ENCODE measurements at regions not wholly inside any gene's neighbourhood (a gene's known extent, or its start where the extent isn't known, plus 50 kb on each side); places are given as distances from the start of the nearest gene placed in this dataset.
"Not testable (repeated sequence)": the region's sequence is repeated elsewhere in the genome, so short reads cannot be mapped to it uniquely, and the experiment has no call there.

GRCh38 chr15:36052641-36053040 lies 506.7 kb upstream of the DPH6 start:
- not testable (repeated sequence) for H3K4me3 Mint-ChIP-seq; H3K27ac ChIP-seq (ENCODE audit: insufficient read depth, low read length, poor library complexity, severe bottlenecking)

GRCh38 chr15:36053746-36054145 lies 507.8 kb upstream of the DPH6 start:
- no peak overlapping the region for H3K4me3 ChIP-seq (ENCODE audit: low read depth, low read length)
- no peaks in the 10 kb centered on the region for H3K36me3 ChIP-seq (ENCODE audit: control insufficient read depth, insufficient read depth, low read length)
- Mint-ChIP-seq H3K27ac (no peak overlapping the region), H3K9me3 (peaks cover 0 to 6% (median 2%) of the 10 kb centered on the region in 7 donors), H3K27me3 (no peaks in the 10 kb centered on the region), H3K4me1 (no peaks in the 10 kb centered on the region), H3K4me3 (no peak overlapping the region), H3K36me3 (no peaks in the 10 kb centered on the region)
- H3K9me3 ChIP-seq (ENCODE audit: control insufficient read depth in 2 of 2, low read length in 2 of 2) = no peaks in the 10 kb centered on the region
- H3K27me3 ChIP-seq (ENCODE audit: control insufficient read depth, insufficient read depth, low read length) = no peaks in the 10 kb centered on the region
- DNase-seq (no peak), ATAC-seq (ENCODE audit: low read depth in 2 of 2) (no peak)
- H3K27ac ChIP-seq (ENCODE audit: insufficient read depth, low read length, poor library complexity, severe bottlenecking) = no peak overlapping the region
- no peaks in the 10 kb centered on the region for H3K4me1 ChIP-seq (ENCODE audit: control insufficient read depth, insufficient read depth, low read length, poor library complexity, severe bottlenecking)

More at GRCh38 chr15:36052641-36053040, 506.7 kb upstream of the DPH6 start:
- H3K27me3 Mint-ChIP-seq; H3K27me3 ChIP-seq (ENCODE audit: control insufficient read depth, insufficient read depth, low read length); DNase-seq; H3K36me3 ChIP-seq (ENCODE audit: control insufficient read depth, insufficient read depth, low read length); H3K4me3 ChIP-seq (ENCODE audit: low read depth, low read length); H3K9me3 Mint-ChIP-seq; H3K27ac Mint-ChIP-seq; H3K4me1 Mint-ChIP-seq; H3K36me3 Mint-ChIP-seq; ATAC-seq (ENCODE audit: low read depth in 2 of 2); H3K9me3 ChIP-seq (ENCODE audit: control insufficient read depth in 2 of 2, low read length in 2 of 2); H3K4me1 ChIP-seq (ENCODE audit: control insufficient read depth, insufficient read depth, low read length, poor library complexity, severe bottlenecking): not testable (repeated sequence)

GRCh38 chr15:36059596-36059995 lies 513.6 kb upstream of the DPH6 start:
- Histone ChIP-seq H3K27ac (ENCODE audit: insufficient read depth, low read length, poor library complexity, severe bottlenecking) (no peak overlapping the region), H3K27me3 (ENCODE audit: control insufficient read depth, insufficient read depth, low read length) (no peaks in the 10 kb centered on the region), H3K4me1 (ENCODE audit: control insufficient read depth, insufficient read depth, low read length, poor library complexity, severe bottlenecking) (no peaks in the 10 kb centered on the region), H3K4me3 (ENCODE audit: low read depth, low read length) (no peak overlapping the region), H3K36me3 (ENCODE audit: control insufficient read depth, insufficient read depth, low read length) (no peaks in the 10 kb centered on the region), H3K9me3 (ENCODE audit: control insufficient read depth in 2 of 2, low read length in 2 of 2) (no peaks in the 10 kb centered on the region)
- H3K27ac Mint-ChIP-seq = no peak overlapping the region
- peaks cover 0 to 2% (median 0%) of the 10 kb centered on the region in 7 donors for H3K9me3 Mint-ChIP-seq
- no peaks in the 10 kb centered on the region for H3K4me1 Mint-ChIP-seq
- H3K27me3 Mint-ChIP-seq = no peaks in the 10 kb centered on the region
- no peak overlapping the region for H3K4me3 Mint-ChIP-seq
- no peak for DNase-seq
- no peaks in the 10 kb centered on the region for H3K36me3 Mint-ChIP-seq
- ATAC-seq (ENCODE audit: low read depth in 2 of 2) = no peak

GRCh38 chr15:36062357-36062756 lies 516.4 kb upstream of the DPH6 start:
- H3K36me3 Mint-ChIP-seq = no peaks in the 10 kb centered on the region
- no peak overlapping the region for H3K27ac Mint-ChIP-seq
- no peak for DNase-seq
- Histone ChIP-seq H3K4me3 (ENCODE audit: low read depth, low read length) (no peak overlapping the region), H3K9me3 (ENCODE audit: control insufficient read depth in 2 of 2, low read length in 2 of 2) (no peaks in the 10 kb centered on the region), H3K27me3 (ENCODE audit: control insufficient read depth, insufficient read depth, low read length) (no peaks in the 10 kb centered on the region), H3K36me3 (ENCODE audit: control insufficient read depth, insufficient read depth, low read length) (no peaks in the 10 kb centered on the region), H3K27ac (ENCODE audit: insufficient read depth, low read length, poor library complexity, severe bottlenecking) (no peak overlapping the region), H3K4me1 (ENCODE audit: control insufficient read depth, insufficient read depth, low read length, poor library complexity, severe bottlenecking) (no peaks in the 10 kb centered on the region)
- no peak for ATAC-seq (ENCODE audit: low read depth in 2 of 2)
- H3K9me3 Mint-ChIP-seq = peaks cover 0 to 5% (median 0%) of the 10 kb centered on the region in 7 donors
- H3K4me1 Mint-ChIP-seq = no peaks in the 10 kb centered on the region
- no peak overlapping the region for H3K4me3 Mint-ChIP-seq
- no peaks in the 10 kb centered on the region for H3K27me3 Mint-ChIP-seq

- Mint-ChIP-seq H3K27ac (no peak overlapping the region), H3K4me3 (no peak overlapping the region), H3K4me1 (no peaks in the 10 kb centered on the region), H3K27me3 (no peaks in the 10 kb centered on the region), H3K9me3 (peaks cover 0 to 5% (median 3%) of the 10 kb centered on the region in 7 donors), H3K36me3 (no peaks in the 10 kb centered on the region)
- H3K36me3 ChIP-seq (ENCODE audit: control insufficient read depth, insufficient read depth, low read length) = no peaks in the 10 kb centered on the region
- ATAC-seq (ENCODE audit: low read depth in 2 of 2) (no peak), DNase-seq (no peak)
- no peaks in the 10 kb centered on the region for H3K27me3 ChIP-seq (ENCODE audit: control insufficient read depth, insufficient read depth, low read length)
- no peak overlapping the region for H3K27ac ChIP-seq (ENCODE audit: insufficient read depth, low read length, poor library complexity, severe bottlenecking)
- no peak overlapping the region for H3K4me3 ChIP-seq (ENCODE audit: low read depth, low read length)
- no peaks in the 10 kb centered on the region for H3K4me1 ChIP-seq (ENCODE audit: control insufficient read depth, insufficient read depth, low read length, poor library complexity, severe bottlenecking)
- no peaks in the 10 kb centered on the region for H3K9me3 ChIP-seq (ENCODE audit: control insufficient read depth in 2 of 2, low read length in 2 of 2)
These were observed 512.7 kb upstream of the CDIN1 start for GRCh38 chr15:36066757-36067156.

GRCh38 chr15:36067483-36068274 lies 511.7 kb upstream of the CDIN1 start:
- H3K36me3 ChIP-seq (ENCODE audit: control insufficient read depth, insufficient read depth, low read length) = no peaks in the 10 kb centered on the region
- Mint-ChIP-seq H3K9me3 (peaks cover 0 to 5% (median 3%) of the 10 kb centered on the region in 7 donors), H3K27me3 (no peaks in the 10 kb centered on the region), H3K4me1 (no peaks in the 10 kb centered on the region), H3K4me3 (no peak overlapping the region), H3K36me3 (no peaks in the 10 kb centered on the region), H3K27ac (no peak overlapping the region)
- no peak overlapping the region for H3K27ac ChIP-seq (ENCODE audit: insufficient read depth, low read length, poor library complexity, severe bottlenecking)
- ATAC-seq (ENCODE audit: low read depth in 2 of 2) (no peak), DNase-seq (no peak)
- H3K4me3 ChIP-seq (ENCODE audit: low read depth, low read length) = no peak overlapping the region
- H3K4me1 ChIP-seq (ENCODE audit: control insufficient read depth, insufficient read depth, low read length, poor library complexity, severe bottlenecking) = no peaks in the 10 kb centered on the region
- no peaks in the 10 kb centered on the region for H3K27me3 ChIP-seq (ENCODE audit: control insufficient read depth, insufficient read depth, low read length)
- H3K9me3 ChIP-seq (ENCODE audit: control insufficient read depth in 2 of 2, low read length in 2 of 2) = no peaks in the 10 kb centered on the region

- no peaks in the 10 kb centered on the region for H3K36me3 Mint-ChIP-seq
- no peaks in the 10 kb centered on the region for H3K4me1 ChIP-seq (ENCODE audit: control insufficient read depth, insufficient read depth, low read length, poor library complexity, severe bottlenecking)
- H3K4me3 ChIP-seq (ENCODE audit: low read depth, low read length) = no peak overlapping the region
- DNase-seq (no peak), ATAC-seq (ENCODE audit: low read depth in 2 of 2) (no peak)
- H3K9me3 ChIP-seq (ENCODE audit: control insufficient read depth in 2 of 2, low read length in 2 of 2) = no peaks in the 10 kb centered on the region
- no peaks in the 10 kb centered on the region for H3K36me3 ChIP-seq (ENCODE audit: control insufficient read depth, insufficient read depth, low read length)
- H3K27ac ChIP-seq (ENCODE audit: insufficient read depth, low read length, poor library complexity, severe bottlenecking) = no peak overlapping the region
- no peaks in the 10 kb centered on the region for H3K27me3 Mint-ChIP-seq
- no peak overlapping the region for H3K4me3 Mint-ChIP-seq
- H3K27ac Mint-ChIP-seq = no peak overlapping the region
- H3K27me3 ChIP-seq (ENCODE audit: control insufficient read depth, insufficient read depth, low read length) = no peaks in the 10 kb centered on the region
- peaks cover 0 to 5% (median 0%) of the 10 kb centered on the region in 4 donors for H3K4me1 Mint-ChIP-seq
- H3K9me3 Mint-ChIP-seq = peaks cover 0 to 9% (median 5%) of the 10 kb centered on the region in 7 donors
These were observed 504.1 kb upstream of the CDIN1 start for GRCh38 chr15:36075333-36075732.

GRCh38 chr15:36079021-36079420 lies 500.4 kb upstream of the CDIN1 start:
- Histone ChIP-seq H3K27ac (ENCODE audit: insufficient read depth, low read length, poor library complexity, severe bottlenecking) (no peak overlapping the region), H3K27me3 (ENCODE audit: control insufficient read depth, insufficient read depth, low read length) (no peaks in the 10 kb centered on the region), H3K9me3 (ENCODE audit: control insufficient read depth in 2 of 2, low read length in 2 of 2) (peaks cover 2 to 8% of the 10 kb centered on the region in 2 experiments), H3K4me3 (ENCODE audit: low read depth, low read length) (no peak overlapping the region), H3K4me1 (ENCODE audit: control insufficient read depth, insufficient read depth, low read length, poor library complexity, severe bottlenecking) (no peaks in the 10 kb centered on the region), H3K36me3 (ENCODE audit: control insufficient read depth, insufficient read depth, low read length) (no peaks in the 10 kb centered on the region)
- no peak for ATAC-seq (ENCODE audit: low read depth in 2 of 2)
- Mint-ChIP-seq H3K27me3 (no peaks in the 10 kb centered on the region), H3K36me3 (no peaks in the 10 kb centered on the region), H3K27ac (no peak overlapping the region), H3K9me3 (peaks cover 3 to 25% (median 9%) of the 10 kb centered on the region in 7 donors), H3K4me3 (no peak overlapping the region), H3K4me1 (peaks cover 0 to 5% (median 0%) of the 10 kb centered on the region in 4 donors)
- DNase-seq = no peak

All from CD4-positive, CD25-positive, alpha-beta regulatory T cell (primary cell).